T1000 (cell line): ENCODE measurements at regions not wholly inside any gene's neighbourhood (a gene's known extent, or its start where the extent isn't known, plus 50 kb on each side); places are given as distances from the start of the nearest gene placed in this dataset.
"Not testable (repeated sequence)": the region's sequence is repeated elsewhere in the genome, so short reads cannot be mapped to it uniquely, and the experiment has no call there.

ENCODE experiments used
- DNase-seq: peaks from one replicate; lab custom pipeline; 2025; ENCODE audit warnings: mixed read lengths; lab: John Stamatoyannopoulos, UW

- no peak for DNase-seq
These were observed 216.8 kb downstream of the TRIM36 start for GRCh38 chr5:114952876-114953275.

GRCh38 chr5:114949756-114950155, 220.0 kb downstream of the TRIM36 start:
- no peak for DNase-seq

- no peak for DNase-seq
These were observed 220.6 kb downstream of the TRIM36 start for GRCh38 chr5:114948986-114949621.

- DNase-seq, result no peak
These were observed 221.3 kb downstream of the TRIM36 start for GRCh38 chr5:114948363-114948762.

- DNase-seq, result no peak
These were observed 229.0 kb downstream of the TRIM36 start for GRCh38 chr5:114940709-114941108.

- DNase-seq, result no peak
These were observed 234.2 kb downstream of the TRIM36 start for GRCh38 chr5:114935490-114935889.

- no peak for DNase-seq
These were observed 240.9 kb downstream of the TRIM36 start for GRCh38 chr5:114928644-114929462.

GRCh38 chr5:114924769-114925168, 244.9 kb downstream of the TRIM36 start:
- DNase-seq, result no peak

GRCh38 chr5:114912189-114912920, 257.4 kb downstream of the TRIM36 start:
- DNase-seq, result no peak

GRCh38 chr5:114910727-114911126, 259.0 kb downstream of the TRIM36 start:
- DNase-seq, result no peak

- DNase-seq, result no peak
These were observed 260.3 kb downstream of the TRIM36 start for GRCh38 chr5:114909424-114909823.

GRCh38 chr5:114903767-114904166, 265.9 kb downstream of the TRIM36 start:
- no peak for DNase-seq

GRCh38 chr5:114898602-114899001, 271.1 kb downstream of the TRIM36 start:
- no peak for DNase-seq

- no peak for DNase-seq
These were observed 286.0 kb downstream of the TRIM36 start for GRCh38 chr5:114883675-114884074.

- no peak for DNase-seq
These were observed 310.3 kb downstream of the TRIM36 start for GRCh38 chr5:114859438-114859735.

- no peak for DNase-seq
These were observed 310.9 kb downstream of the TRIM36 start for GRCh38 chr5:114858665-114859437.

GRCh38 chr5:114857941-114858551, 311.7 kb downstream of the TRIM36 start:
- no peak for DNase-seq

- not testable (repeated sequence) for DNase-seq
These were observed 325.0 kb downstream of the TRIM36 start for GRCh38 chr5:114844711-114845110.

- DNase-seq, result no peak
These were observed 330.3 kb downstream of the TRIM36 start for GRCh38 chr5:114839360-114839759.

- DNase-seq, result no peak
These were observed 330.8 kb downstream of the TRIM36 start for GRCh38 chr5:114838937-114839336.

GRCh38 chr5:114830114-114830513, 339.6 kb downstream of the TRIM36 start:
- no peak for DNase-seq

- no peak for DNase-seq
These were observed 346.8 kb downstream of the TRIM36 start for GRCh38 chr5:114822863-114823262.
